Fibroblast of the aortic adventitia (primary cell): ENCODE measurements at regions not wholly inside any gene's neighbourhood (a gene's known extent, or its start where the extent isn't known, plus 50 kb on each side); places are given as distances from the start of the nearest gene placed in this dataset.
A peak's percentile ranks its signal among the peaks of the same experiment; 100 is the strongest.

Experiments
- DNase-seq: peaks from one replicate; pipeline ENCODE4 v3.0.0-alpha.2; 2010; ENCODE audit warnings: low read depth
- H3K4me3 ChIP-seq: 2 replicates; pipeline ENCODE4 v1.5.1; 2011; ENCODE audit warnings: low read depth, mild to moderate bottlenecking, control low read depth, low read length, moderate library complexity
- TF ChIP-seq, protein P1 (sequence below): IDR thresholded peaks from 2 replicates; pipeline ENCODE4 v1.5.1; 2011; ENCODE audit warnings: mild to moderate bottlenecking, low read length, control low read depth, inconsistent platforms; ENCODE audit not compliant: insufficient read depth

DNA sequence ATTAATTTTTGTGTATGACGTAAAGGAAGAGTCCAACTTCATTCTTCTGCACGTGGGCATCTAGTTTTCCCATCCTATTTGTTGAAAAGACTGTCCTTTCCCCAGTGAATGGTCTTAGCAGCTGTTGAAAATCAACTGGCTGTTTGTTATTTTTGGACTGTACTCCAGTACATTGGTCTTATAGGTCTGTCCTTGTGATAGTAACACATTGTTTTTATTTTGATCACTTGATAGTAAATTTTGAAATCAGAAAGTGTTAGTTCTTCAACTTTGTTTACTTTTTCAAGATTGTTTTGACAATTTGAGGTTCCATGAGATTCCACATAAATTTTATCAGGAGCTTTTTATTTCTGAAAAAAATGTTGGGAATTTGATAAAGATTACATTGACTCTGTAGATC lies 280.2 kb upstream of the FOXQ1 start:
- TF ChIP-seq, protein P1, sequence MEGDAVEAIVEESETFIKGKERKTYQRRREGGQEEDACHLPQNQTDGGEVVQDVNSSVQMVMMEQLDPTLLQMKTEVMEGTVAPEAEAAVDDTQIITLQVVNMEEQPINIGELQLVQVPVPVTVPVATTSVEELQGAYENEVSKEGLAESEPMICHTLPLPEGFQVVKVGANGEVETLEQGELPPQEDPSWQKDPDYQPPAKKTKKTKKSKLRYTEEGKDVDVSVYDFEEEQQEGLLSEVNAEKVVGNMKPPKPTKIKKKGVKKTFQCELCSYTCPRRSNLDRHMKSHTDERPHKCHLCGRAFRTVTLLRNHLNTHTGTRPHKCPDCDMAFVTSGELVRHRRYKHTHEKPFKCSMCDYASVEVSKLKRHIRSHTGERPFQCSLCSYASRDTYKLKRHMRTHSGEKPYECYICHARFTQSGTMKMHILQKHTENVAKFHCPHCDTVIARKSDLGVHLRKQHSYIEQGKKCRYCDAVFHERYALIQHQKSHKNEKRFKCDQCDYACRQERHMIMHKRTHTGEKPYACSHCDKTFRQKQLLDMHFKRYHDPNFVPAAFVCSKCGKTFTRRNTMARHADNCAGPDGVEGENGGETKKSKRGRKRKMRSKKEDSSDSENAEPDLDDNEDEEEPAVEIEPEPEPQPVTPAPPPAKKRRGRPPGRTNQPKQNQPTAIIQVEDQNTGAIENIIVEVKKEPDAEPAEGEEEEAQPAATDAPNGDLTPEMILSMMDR, result no peak
- no peak for DNase-seq
- no peak overlapping the region for H3K4me3 ChIP-seq

DNA sequence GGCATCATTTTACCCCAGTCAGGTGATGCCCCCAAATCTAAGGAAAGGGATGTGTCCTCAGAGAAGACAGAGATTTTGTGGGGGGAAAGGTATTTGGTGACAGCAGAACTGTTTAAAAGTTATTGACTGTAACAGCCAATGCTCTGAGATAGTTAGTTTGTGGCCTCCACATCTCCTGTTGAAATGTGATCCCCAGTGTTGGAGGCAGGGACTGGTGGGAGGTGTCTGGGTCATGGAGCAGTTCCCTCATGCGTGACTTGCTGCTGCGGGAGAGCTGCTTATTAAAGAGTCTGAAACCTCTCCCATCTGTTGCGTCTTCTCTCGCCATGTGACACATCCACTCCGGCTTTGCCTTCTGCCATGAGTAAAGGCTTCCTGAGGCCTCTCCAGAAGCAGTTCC lies 282.8 kb upstream of the FOXQ1 start:
- H3K4me3 ChIP-seq, result no peak overlapping the region
- no peak for DNase-seq
- TF ChIP-seq, protein P1, result no peak

DNA sequence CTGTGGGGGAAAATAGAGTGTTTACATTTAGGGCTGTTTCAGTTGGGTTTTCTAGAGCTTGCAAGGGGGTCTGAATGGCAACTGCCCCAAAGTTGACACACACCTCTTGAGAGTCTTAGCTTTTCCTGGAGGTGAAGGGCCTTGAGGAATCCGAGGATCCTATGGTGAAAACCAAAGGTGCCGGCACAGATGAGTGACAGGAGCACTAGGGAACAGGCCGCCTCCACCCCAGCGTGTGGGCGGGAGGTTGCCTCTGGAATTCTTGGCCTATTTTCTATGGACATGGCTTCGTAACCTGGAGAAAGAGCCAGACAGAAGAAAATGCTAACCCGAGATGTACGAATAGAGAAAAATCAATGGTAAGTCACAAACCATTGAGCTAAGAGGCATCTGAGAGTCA lies 283.2 kb upstream of the FOXQ1 start:
- TF ChIP-seq, protein P1, result no peak
- no peak for DNase-seq
- H3K4me3 ChIP-seq, result no peak overlapping the region

DNA sequence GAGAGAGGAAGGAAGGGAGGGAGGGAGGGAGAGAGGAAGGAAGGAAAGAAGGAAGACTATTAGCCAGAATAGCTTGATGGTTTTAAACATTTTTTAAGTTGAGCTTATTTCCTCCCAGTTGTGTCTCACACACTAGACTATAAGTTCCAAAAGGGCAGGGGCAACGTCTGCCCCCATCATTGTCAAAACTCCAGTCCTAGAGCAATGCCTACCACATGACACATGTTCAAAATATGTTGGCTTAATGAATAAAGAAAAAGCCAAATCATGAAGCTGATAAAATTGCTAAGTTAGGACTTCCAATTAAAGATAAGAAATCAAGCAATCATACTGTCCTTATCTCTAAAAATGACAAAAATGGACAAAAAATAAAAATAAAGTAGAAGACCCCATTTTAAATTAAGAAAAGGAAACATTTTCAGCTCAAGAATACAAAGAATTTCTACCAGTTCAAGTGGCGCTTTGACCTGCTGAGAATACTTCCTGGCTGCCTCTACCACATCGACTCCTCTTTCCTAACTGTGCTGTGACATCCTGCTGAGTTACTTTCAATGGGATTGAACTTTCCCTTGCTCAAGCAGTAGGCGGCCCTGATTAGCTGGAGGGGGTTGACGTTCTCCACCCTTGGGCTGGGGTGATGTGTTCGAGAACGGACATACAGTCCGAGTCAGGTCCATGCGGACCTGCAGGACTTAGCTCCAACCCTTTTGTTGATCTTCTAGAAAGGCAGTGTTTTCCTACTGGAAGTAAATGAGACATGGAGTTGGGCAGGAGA lies 283.9 kb upstream of the FOXQ1 start:
- TF ChIP-seq, protein P1, result no peak
- no peak for DNase-seq
- H3K4me3 ChIP-seq, result no peak overlapping the region

DNA sequence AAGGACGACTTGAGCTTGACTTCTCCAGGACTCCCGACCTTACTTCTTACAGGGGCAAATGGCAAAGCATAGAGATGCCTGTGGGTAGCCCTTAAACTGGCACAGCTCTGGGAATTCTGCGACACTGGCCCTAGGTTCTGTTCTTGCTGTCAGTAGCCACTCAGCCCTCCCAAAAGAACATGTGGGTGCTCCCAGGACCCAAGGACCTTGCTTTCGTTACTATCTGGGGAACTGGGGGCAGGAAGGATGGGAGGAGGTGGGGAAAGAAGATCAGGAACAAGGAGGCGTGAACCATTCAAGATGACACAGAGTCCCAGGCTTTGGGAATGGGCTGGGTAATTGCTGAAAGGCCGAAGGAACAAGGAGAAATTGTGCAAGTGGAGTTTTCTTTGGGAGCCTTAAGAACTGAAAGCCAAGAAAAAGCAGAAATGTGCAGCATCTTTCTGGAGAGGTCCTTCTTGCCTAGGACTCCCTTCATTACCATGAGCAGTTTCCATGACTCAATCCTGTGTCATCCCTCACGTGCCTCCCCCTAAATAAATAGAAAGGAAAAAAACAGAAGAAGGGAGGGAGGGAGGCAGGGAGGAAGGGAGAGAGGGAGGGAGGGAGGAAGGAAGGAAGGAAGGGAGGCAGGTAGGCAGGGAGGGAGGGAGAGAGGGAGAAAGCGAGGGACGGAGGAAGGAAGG lies 284.6 kb upstream of the FOXQ1 start:
- DNase-seq, result peak; percentile 51
- TF ChIP-seq, protein P1, result no peak
- no peak overlapping the region for H3K4me3 ChIP-seq

DNA sequence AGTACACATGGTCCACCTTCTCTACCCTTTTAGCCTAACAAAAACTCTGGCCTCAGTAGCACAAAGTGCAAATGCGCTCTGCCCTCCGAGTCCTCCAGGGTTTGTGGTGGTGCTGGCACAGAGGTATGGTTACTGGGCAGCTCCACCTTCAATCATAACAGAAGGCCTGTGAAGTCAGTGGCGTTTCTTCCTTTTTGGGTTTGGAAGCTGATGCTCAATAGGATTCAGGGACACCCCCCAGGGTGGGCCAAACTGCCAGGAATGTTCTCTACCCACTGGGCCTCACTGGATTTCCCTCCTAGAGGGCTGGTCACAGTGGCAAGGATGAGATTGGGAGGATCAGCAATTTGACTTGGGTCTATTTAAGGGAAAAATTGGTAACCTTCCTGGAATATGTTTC lies 286.1 kb upstream of the FOXQ1 start:
- TF ChIP-seq, protein P1, result no peak
- no peak overlapping the region for H3K4me3 ChIP-seq

More for the DNA sequence above, 286.1 kb upstream of the FOXQ1 start:
- no peak for DNase-seq
